HG03280 (cell line): ENCODE measurements at regions not wholly inside any gene's neighbourhood (a gene's known extent, or its start where the extent isn't known, plus 50 kb on each side); places are given as distances from the start of the nearest gene placed in this dataset.

Experiments
- ATAC-seq: cut with Tn5 transposase; IDR thresholded peaks from one replicate; pipeline ENCODE4 v1.9.1; 2021; ENCODE audit warnings: mild to moderate bottlenecking, moderate library complexity; ENCODE audit not compliant: unreplicated experiment

DNA sequence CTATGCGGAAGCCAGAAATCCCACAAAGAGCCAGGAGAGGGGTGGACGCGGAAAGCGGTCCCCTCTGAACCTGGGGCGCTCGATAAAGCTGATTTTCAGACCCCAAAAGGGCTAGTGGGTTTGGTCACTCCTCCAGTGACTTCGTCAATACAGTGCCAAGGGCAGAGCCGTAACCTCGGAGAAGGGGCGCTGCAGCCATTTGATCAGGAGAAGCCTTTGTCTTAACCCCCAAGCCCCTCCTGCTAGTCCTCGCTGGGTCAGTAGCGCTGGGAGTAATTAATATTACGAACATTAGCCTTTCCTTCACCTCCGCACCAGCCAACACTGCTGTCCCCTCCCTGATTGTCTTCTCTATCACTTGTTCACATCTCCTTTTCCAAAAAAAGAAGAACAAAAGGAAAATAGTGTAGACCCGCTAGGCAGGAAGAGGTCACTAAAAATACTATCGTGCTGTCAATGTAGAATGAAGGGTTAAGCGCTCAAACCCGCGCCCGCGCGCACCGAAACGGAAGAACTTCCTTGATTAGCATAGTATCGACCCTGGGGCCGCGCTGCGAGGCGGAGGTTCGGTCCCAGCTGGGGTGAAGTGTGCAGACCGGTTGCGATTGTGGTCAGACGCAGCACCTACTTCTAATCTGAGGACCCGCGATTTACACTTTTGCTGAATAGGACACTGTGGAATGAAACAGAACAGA lies 63.2 kb upstream of the MAPRE2 start:
- ATAC-seq, result no peak

DNA sequence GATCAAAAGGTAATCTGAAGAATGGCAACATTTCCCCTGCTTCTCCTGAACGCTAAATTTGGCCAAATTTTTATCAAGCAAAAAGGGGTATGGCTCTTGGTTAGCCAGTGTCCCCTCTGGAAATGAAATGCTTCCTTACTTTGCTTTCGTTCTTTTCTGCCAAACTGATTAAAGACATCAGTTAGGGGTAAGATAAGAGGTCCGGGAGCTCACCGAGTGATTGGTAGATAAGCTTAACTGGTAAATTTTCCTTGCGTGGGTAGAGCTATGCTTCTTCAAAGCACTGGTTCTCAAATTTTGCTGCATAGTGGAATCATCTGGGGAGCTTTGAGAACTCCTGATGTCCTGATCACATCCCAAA lies 62.7 kb upstream of the MAPRE2 start:
- ATAC-seq, result no peak

DNA sequence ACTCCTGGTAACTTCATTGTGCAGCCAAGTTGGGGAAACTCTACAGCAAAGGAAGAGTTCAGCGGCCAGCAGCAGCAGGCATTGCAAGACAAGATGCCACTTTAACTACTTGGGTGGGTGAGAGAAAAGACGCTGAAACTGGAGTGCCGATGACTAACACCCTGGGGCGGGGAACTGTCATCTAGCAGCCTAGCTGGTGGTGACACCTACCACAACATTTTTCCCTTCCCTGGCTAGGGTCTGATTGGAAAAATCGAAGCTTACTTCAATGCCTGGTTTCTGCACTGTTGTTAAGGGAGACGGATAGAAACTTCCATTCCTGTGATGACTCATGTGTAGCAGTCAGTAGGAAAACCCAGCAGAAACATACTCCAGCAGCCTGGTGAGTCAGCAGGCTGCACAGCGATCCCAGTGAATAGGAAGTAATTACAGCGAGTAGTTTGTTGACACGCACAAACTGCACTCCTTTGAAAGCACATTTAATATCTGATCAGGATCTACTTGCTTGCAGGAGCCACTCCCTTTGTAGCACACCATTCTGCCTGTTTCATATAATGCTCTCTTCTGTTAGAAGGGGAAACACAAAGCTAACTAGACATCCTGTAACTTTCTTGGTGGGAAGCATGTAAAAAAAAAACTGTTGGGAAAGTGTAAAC lies 62.1 kb upstream of the MAPRE2 start:
- no peak for ATAC-seq

DNA sequence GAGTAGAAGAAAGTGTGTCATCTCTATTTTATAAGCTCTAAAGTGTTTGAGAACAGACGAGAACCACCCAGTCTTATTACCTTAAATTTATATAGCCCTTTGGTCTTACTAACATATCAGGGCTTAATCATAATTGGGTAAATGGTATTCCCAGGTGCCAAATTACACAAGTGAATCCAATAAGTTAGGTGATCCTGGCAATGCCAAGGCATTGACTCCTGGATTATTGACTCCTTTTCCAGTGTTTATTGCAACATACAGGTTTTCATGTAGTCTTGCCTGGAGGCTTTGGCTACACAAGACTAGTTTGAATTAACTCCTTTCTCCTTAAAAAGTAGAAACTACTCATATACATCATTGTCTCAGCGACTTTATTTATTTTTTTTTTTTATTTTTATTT lies 59.7 kb upstream of the MAPRE2 start:
- ATAC-seq, result no peak

DNA sequence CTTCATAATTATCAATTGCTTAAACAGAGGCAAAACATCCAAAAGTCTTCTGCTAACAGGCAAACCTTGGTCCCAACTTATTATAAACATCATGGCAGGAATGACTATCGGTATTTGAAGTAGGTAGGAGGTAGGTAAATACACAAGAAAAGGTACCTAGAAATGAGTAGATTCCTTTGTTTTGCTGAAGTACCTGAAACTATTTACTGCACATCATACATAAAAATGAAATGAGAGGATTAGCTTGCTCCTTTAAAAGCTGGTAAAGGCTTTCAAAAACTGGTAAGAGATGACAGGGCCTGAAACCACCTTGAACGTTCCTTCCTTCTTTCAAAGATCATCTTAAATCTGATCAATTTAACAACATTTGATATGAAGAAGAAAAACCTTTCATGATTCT lies 55.2 kb upstream of the MAPRE2 start:
- no peak for ATAC-seq

DNA sequence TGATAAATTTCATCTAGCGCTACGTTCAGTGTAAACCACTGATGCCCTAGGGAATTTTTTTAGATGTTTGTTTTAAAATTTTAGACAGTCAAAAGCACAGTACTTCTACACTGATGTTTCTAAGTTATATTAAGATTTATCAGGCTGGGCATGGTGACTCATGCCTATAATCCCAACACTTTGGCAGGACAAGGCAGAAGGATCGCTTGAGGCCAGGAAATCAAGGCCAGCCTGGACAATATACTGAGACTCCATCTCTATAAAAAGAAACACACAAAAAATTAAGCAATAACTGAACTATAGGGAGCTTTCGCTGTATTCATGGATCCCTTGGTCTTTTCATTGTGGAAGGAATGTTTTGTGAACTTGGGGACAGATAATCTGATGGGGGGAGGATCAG lies 50.6 kb upstream of the MAPRE2 start:
- ATAC-seq, result no peak

DNA sequence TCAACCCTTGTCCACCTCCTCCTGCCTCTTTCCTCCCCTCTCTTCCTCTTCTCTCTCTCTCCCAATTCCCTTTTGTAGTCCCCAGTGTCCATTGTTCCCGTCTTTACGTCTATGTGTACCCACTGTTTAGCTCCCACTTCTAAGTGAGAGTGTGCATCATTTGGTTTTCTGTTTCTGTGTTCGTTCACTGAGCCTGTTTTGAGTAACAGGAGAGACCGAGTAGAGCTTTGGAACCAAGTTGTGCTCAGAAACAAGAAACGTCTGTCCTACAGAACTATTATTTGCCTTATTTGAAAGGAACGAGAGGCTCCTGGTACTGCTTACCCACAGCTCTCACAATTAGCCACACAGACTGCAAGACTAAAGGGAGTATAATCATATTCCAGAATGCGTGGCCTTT lies 50.1 kb upstream of the MAPRE2 start:
- ATAC-seq, result no peak
